ENCODE measurements at regions not wholly inside any gene's neighbourhood (a gene's known extent, or its start where the extent isn't known, plus 50 kb on each side); places are given as distances from the start of the nearest gene placed in this dataset.

DNA sequence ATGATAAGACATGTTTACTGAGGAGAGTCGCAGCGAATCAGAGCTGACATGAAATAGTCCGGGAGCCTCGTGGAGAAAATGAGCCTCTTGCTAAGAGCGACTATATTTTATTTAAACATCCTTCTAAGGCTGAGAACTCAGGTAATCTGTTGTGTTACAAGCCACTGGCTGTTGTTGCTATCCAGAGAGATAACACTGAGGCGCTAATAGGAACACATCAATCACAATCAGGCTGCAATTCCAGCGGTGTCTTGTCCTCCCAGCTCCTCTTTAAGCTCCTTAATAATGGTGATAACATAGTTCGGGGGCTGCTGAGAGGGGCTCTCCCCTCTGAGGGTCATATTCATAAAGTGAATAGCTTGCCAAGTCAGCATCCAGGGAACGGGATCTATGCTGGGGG is 95.1 kb downstream of the INSIG2 start:
- FAIRE-seq = no peak
- H3K4me3 ChIP-seq (ENCODE audit: low read depth, low read length) = no peak overlapping the region
- H3K27me3 ChIP-seq (ENCODE audit: control insufficient read depth, insufficient read depth, low read length) = no peaks in the 10 kb centered on the region
- TF ChIP-seq, protein P1, sequence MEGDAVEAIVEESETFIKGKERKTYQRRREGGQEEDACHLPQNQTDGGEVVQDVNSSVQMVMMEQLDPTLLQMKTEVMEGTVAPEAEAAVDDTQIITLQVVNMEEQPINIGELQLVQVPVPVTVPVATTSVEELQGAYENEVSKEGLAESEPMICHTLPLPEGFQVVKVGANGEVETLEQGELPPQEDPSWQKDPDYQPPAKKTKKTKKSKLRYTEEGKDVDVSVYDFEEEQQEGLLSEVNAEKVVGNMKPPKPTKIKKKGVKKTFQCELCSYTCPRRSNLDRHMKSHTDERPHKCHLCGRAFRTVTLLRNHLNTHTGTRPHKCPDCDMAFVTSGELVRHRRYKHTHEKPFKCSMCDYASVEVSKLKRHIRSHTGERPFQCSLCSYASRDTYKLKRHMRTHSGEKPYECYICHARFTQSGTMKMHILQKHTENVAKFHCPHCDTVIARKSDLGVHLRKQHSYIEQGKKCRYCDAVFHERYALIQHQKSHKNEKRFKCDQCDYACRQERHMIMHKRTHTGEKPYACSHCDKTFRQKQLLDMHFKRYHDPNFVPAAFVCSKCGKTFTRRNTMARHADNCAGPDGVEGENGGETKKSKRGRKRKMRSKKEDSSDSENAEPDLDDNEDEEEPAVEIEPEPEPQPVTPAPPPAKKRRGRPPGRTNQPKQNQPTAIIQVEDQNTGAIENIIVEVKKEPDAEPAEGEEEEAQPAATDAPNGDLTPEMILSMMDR (IDR thresholded peaks at IDR 0.05; ENCODE audit: insufficient read depth, low read length, severe bottlenecking) = no peak
- no peak for DNase-seq (ENCODE audit: low read depth)
- H3K36me3 ChIP-seq (ENCODE audit: control insufficient read depth, insufficient read depth, low read length) = no peaks in the 10 kb centered on the region

DNA sequence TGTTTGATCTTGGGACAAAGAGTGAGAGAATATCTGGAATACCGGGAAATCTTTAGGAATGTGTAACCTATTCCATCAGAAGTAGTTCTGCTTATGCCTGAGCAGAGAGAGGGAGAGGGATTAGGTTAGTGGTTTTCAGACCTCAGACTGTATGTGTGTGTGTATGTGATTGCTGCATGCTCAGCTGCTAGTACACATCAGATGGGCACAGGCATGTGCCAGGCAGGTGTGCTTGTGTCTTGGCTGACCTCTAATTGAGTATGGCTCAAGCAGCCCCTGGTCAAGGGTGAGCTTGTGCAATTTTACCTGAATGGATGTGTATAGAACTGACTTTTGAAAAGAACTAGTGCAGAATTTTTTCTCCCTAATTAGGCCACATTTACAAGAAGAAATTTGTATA is 91.2 kb downstream of the INSIG2 start:
- H3K36me3 ChIP-seq (ENCODE audit: control insufficient read depth, insufficient read depth, low read length) = no peaks in the 10 kb centered on the region
- H3K27me3 ChIP-seq (ENCODE audit: control insufficient read depth, insufficient read depth, low read length) = no peaks in the 10 kb centered on the region
- DNase-seq (ENCODE audit: low read depth) = no peak
- TF ChIP-seq, protein P1 (IDR thresholded peaks at IDR 0.05; ENCODE audit: insufficient read depth, low read length, severe bottlenecking) = no peak
- no peak overlapping the region for H3K4me3 ChIP-seq (ENCODE audit: low read depth, low read length)
- FAIRE-seq = no peak

GRCh38 chr2:118177884-118178283 is 89.6 kb downstream of the INSIG2 start:
- Histone ChIP-seq H3K27me3 (ENCODE audit: control insufficient read depth, insufficient read depth, low read length) (no peaks in the 10 kb centered on the region), H3K4me3 (ENCODE audit: low read depth, low read length) (no peak overlapping the region), H3K36me3 (ENCODE audit: control insufficient read depth, insufficient read depth, low read length) (no peaks in the 10 kb centered on the region)
- FAIRE-seq (no peak), DNase-seq (ENCODE audit: low read depth) (no peak)
- TF ChIP-seq, protein P1 (IDR thresholded peaks at IDR 0.05; ENCODE audit: insufficient read depth, low read length, severe bottlenecking) = no peak

GRCh38 chr2:118177318-118177717 is 89.0 kb downstream of the INSIG2 start:
- DNase-seq (ENCODE audit: low read depth) (no peak), FAIRE-seq (no peak)
- TF ChIP-seq, protein P1 (IDR thresholded peaks at IDR 0.05; ENCODE audit: insufficient read depth, low read length, severe bottlenecking) = no peak
- Histone ChIP-seq H3K4me3 (ENCODE audit: low read depth, low read length) (no peak overlapping the region), H3K27me3 (ENCODE audit: control insufficient read depth, insufficient read depth, low read length) (no peaks in the 10 kb centered on the region), H3K36me3 (ENCODE audit: control insufficient read depth, insufficient read depth, low read length) (no peaks in the 10 kb centered on the region)

GRCh38 chr2:118176601-118177000 is 88.3 kb downstream of the INSIG2 start:
- TF ChIP-seq, protein P1 (IDR thresholded peaks at IDR 0.05; ENCODE audit: insufficient read depth, low read length, severe bottlenecking) = no peak
- Histone ChIP-seq H3K36me3 (ENCODE audit: control insufficient read depth, insufficient read depth, low read length) (no peaks in the 10 kb centered on the region), H3K27me3 (ENCODE audit: control insufficient read depth, insufficient read depth, low read length) (no peaks in the 10 kb centered on the region), H3K4me3 (ENCODE audit: low read depth, low read length) (no peak overlapping the region)
- no peak for DNase-seq (ENCODE audit: low read depth)
- FAIRE-seq = no peak

GRCh38 chr2:118171546-118171945 is 83.3 kb downstream of the INSIG2 start:
- no peaks in the 10 kb centered on the region for H3K27me3 ChIP-seq (ENCODE audit: control insufficient read depth, insufficient read depth, low read length)
- H3K4me3 ChIP-seq (ENCODE audit: low read depth, low read length) = no peak overlapping the region
- no peak for DNase-seq (ENCODE audit: low read depth)
- FAIRE-seq = no peak
- TF ChIP-seq, protein P1 (IDR thresholded peaks at IDR 0.05; ENCODE audit: insufficient read depth, low read length, severe bottlenecking) = no peak
- H3K36me3 ChIP-seq (ENCODE audit: control insufficient read depth, insufficient read depth, low read length) = no peaks in the 10 kb centered on the region

Measured in bronchial epithelial cell (primary cell).